ENCODE measurements at regions not wholly inside any gene's neighbourhood (a gene's known extent, or its start where the extent isn't known, plus 50 kb on each side); places are given as distances from the start of the nearest gene placed in this dataset.

- DNase-seq (ENCODE audit: low read depth), result no peak
Measured at GRCh38 chr4:96315815-96316214, 475.9 kb downstream of the PDHA2 start.

GRCh38 chr4:96316776-96317175 lies 476.9 kb downstream of the PDHA2 start:
- no peak for DNase-seq (ENCODE audit: low read depth)

GRCh38 chr4:96317891-96318290 lies 478.0 kb downstream of the PDHA2 start:
- DNase-seq (ENCODE audit: low read depth), result no peak

- DNase-seq (ENCODE audit: low read depth), result no peak
Measured at GRCh38 chr4:96326846-96327245, 487.0 kb downstream of the PDHA2 start.

- DNase-seq (ENCODE audit: low read depth), result no peak
Measured at GRCh38 chr4:96342196-96342595, 502.3 kb downstream of the PDHA2 start.

- no peak for DNase-seq (ENCODE audit: low read depth)
Measured at GRCh38 chr4:96342790-96343455, 503.0 kb downstream of the PDHA2 start.

- no peak for DNase-seq (ENCODE audit: low read depth)
Measured at GRCh38 chr4:96343836-96344235, 503.9 kb downstream of the PDHA2 start.

GRCh38 chr4:96347582-96347981 lies 507.7 kb downstream of the PDHA2 start:
- no peak for DNase-seq (ENCODE audit: low read depth)

GRCh38 chr4:96352051-96352517 lies 512.2 kb downstream of the PDHA2 start:
- DNase-seq (ENCODE audit: low read depth), result no peak

GRCh38 chr4:96354036-96354712 lies 514.3 kb downstream of the PDHA2 start:
- no peak for DNase-seq (ENCODE audit: low read depth)

GRCh38 chr4:96355414-96355813 lies 515.5 kb downstream of the PDHA2 start:
- DNase-seq (ENCODE audit: low read depth), result no peak

GRCh38 chr4:96356591-96357370 lies 516.9 kb downstream of the PDHA2 start:
- DNase-seq (ENCODE audit: low read depth), result peak; percentile 1

GRCh38 chr4:96366632-96367031 lies 526.7 kb downstream of the PDHA2 start:
- DNase-seq (ENCODE audit: low read depth), result no peak

GRCh38 chr4:96375367-96375766 lies 535.5 kb downstream of the PDHA2 start:
- DNase-seq (ENCODE audit: low read depth), result no peak

GRCh38 chr4:96379524-96379923 lies 539.6 kb downstream of the PDHA2 start:
- DNase-seq (ENCODE audit: low read depth), result no peak

- no peak for DNase-seq (ENCODE audit: low read depth)
Measured at GRCh38 chr4:96380106-96380505, 540.2 kb downstream of the PDHA2 start.

- DNase-seq (ENCODE audit: low read depth), result no peak
Measured at GRCh38 chr4:96383349-96383748, 543.5 kb downstream of the PDHA2 start.

- no peak for DNase-seq (ENCODE audit: low read depth)
Measured at GRCh38 chr4:96389770-96390169, 549.9 kb downstream of the PDHA2 start.

- no peak for DNase-seq (ENCODE audit: low read depth)
Measured at GRCh38 chr4:96390404-96390803, 550.5 kb downstream of the PDHA2 start.

- no peak for DNase-seq (ENCODE audit: low read depth)
Measured at GRCh38 chr4:96395747-96396146, 555.9 kb downstream of the PDHA2 start.

GRCh38 chr4:96406742-96407141 lies 566.8 kb downstream of the PDHA2 start:
- DNase-seq (ENCODE audit: low read depth), result no peak

GRCh38 chr4:96407225-96407624 lies 567.3 kb downstream of the PDHA2 start:
- no peak for DNase-seq (ENCODE audit: low read depth)

Data from forelimb muscle (tissue), 1 donor.